Gastroesophageal sphincter (tissue), 4 donors: ENCODE measurements at regions not wholly inside any gene's neighbourhood (a gene's known extent, or its start where the extent isn't known, plus 50 kb on each side); places are given as distances from the start of the nearest gene placed in this dataset.

Experiments used
- ATAC-seq: fragments of 150-250 bp; one replicate; pipeline ENCODE4 v1.9.1; 2016; ENCODE audit warnings: mild to moderate bottlenecking, moderate library complexity
- H3K27ac ChIP-seq, 4 donors: fragments of 200-600 bp; sonication (generic) in 3 of 4; 1 replicate in 3 of 4; 2 replicates in 1 of 4; pipeline ENCODE4 v1.5.1; 2016 to 2019
- H3K27me3 ChIP-seq: fragments of 200-600 bp; sonication (generic); one replicate; pipeline ENCODE4 v1.5.1; 2019
- H3K36me3 ChIP-seq, 2 donors: fragments of 200-600 bp; sonication (generic); one replicate each; pipeline ENCODE4 v1.5.1; 2019; ENCODE audit warnings: control low read depth in 1 of 2
- H3K4me1 ChIP-seq, 3 donors: fragments of 200-600 bp; sonication (generic); 1 replicate in 2 of 3; 2 replicates in 1 of 3; pipeline ENCODE4 v1.5.1; 2016 to 2019; ENCODE audit warnings: control low read depth in 2 of 3
- H3K4me3 ChIP-seq, 2 donors: fragments of 200-600 bp; sonication (generic); one replicate each; pipeline ENCODE4 v1.5.1; 2019; ENCODE audit warnings: mild to moderate bottlenecking in 1 of 2, moderate library complexity in 1 of 2
- H3K9me3 ChIP-seq, 3 donors: fragments of 200-600 bp; sonication (generic); one replicate each; pipeline ENCODE4 v1.5.1; 2017 to 2019; ENCODE audit warnings: control low read depth in 2 of 3
- CTCF ChIP-seq, 4 experiments: fragments of 200-600 bp in 2 of 4; fragments of 450-650 bp in 2 of 4; sonication (generic) in 1 of 4; IDR thresholded peaks; one replicate each; pipeline ENCODE4 v1.5.1; 2017 to 2019; ENCODE audit warnings: antibody characterized with exemption in 4 of 4, mild to moderate bottlenecking in 2 of 4, moderate library complexity in 2 of 4
- EP300 ChIP-seq: sonication (generic); formaldehyde crosslinking; IDR thresholded peaks from one replicate; pipeline ENCODE4 v1.6.1; 2017; ENCODE audit warnings: antibody characterized with exemption, mild to moderate bottlenecking
- POLR2A ChIP-seq, 2 donors: fragments of 450-650 bp; IDR thresholded peaks; one replicate each; pipeline ENCODE4 v1.6.1; 2017; ENCODE audit warnings: antibody characterized with exemption in 2 of 2, mild to moderate bottlenecking in 2 of 2, moderate library complexity in 1 of 2
- POLR2AphosphoS5 ChIP-seq: sonication (generic); formaldehyde crosslinking; IDR thresholded peaks from one replicate; pipeline ENCODE4 v1.6.1; 2017; ENCODE audit warnings: antibody characterized with exemption
- WGBS, 2 donors: methylation state at CpG; one replicate each; pipeline ENCODE4 v1.1.5; 2018; ENCODE audit warnings: low coverage in 1 of 2; 5-methylcytosine and 5-hydroxymethylcytosine counted together

- Histone ChIP-seq H3K27me3 (no peaks in the 10 kb centered on the region), H3K27ac (no peak overlapping the region), H3K4me1 (no peaks in the 10 kb centered on the region), H3K36me3 (no peaks in the 10 kb centered on the region), H3K9me3 (no peaks in the 10 kb centered on the region), H3K4me3 (no peak overlapping the region)
- no peak for TF ChIP-seq CTCF (IDR thresholded peaks at IDR 0.05)
- TF ChIP-seq POLR2A (IDR thresholded peaks at IDR 0.05), result no peak
- TF ChIP-seq EP300, result no peak
- TF ChIP-seq POLR2AphosphoS5, result no peak
- ATAC-seq, result no peak
- WGBS, 2 donors, result 88 to 89% methylated on average over 5 of the region's 5 CpGs
Observed at GRCh38 chrX:8018934-8019333, 91.7 kb upstream of the PNPLA4 start.

GRCh38 chrX:8010105-8010504 is 82.9 kb upstream of the PNPLA4 start:
- H3K9me3 ChIP-seq, result no peaks in the 10 kb centered on the region
- H3K27me3 ChIP-seq, result no peaks in the 10 kb centered on the region
- ATAC-seq, result no peak
- TF ChIP-seq POLR2AphosphoS5 (no peak), POLR2A (IDR thresholded peaks at IDR 0.05) (no peak), CTCF (IDR thresholded peaks at IDR 0.05) (no peak), EP300 (no peak)
- H3K4me3 ChIP-seq, result no peak overlapping the region
- H3K4me1 ChIP-seq, result no peaks in the 10 kb centered on the region
- H3K27ac ChIP-seq, result no peak overlapping the region
- WGBS, 2 donors, result 76 to 93% methylated on average over 3 of the region's 4 CpGs
- no peaks in the 10 kb centered on the region for H3K36me3 ChIP-seq

DNA sequence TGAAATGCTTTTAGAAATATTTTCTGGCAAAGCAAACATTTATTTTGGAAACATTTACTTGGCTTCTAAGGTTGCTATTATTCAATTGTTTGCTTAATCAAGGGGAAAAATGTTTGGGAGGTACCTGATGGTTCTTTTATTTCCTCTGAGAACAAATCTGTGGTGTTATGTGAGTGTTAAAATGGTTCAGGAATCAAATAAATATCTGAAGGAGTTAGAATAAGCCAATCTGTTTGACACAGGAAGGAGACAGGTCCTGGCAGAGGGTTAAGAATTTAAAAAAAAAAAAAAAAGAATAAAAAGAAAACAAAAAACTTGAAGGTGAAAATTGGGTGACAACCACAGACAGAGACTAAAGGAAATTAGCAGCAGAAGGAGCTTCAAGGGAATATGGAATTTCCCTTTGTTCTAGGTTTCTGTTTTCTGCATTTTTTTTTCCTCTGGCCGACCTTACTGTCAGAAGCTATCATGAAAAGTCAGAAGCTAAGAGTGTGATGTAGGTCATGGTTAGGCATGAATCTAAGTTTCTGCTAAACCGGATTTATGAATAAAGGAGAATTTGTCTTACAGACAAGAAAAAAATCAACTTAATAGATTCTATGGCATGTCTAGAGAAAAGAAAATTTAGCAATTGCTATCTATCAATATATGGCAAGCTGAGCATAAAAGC is 78.6 kb upstream of the PNPLA4 start:
- Histone ChIP-seq H3K9me3 (no peaks in the 10 kb centered on the region), H3K27ac (no peak overlapping the region), H3K36me3 (no peaks in the 10 kb centered on the region), H3K4me3 (no peak overlapping the region), H3K4me1 (no peaks in the 10 kb centered on the region), H3K27me3 (no peaks in the 10 kb centered on the region)
- no peak for ATAC-seq
- no peak for TF ChIP-seq POLR2A (IDR thresholded peaks at IDR 0.05)
- TF ChIP-seq POLR2AphosphoS5, result no peak
- no peak for TF ChIP-seq CTCF (IDR thresholded peaks at IDR 0.05)
- no peak for TF ChIP-seq EP300
- 44 to 86% methylated on average over 2 of the region's 2 CpGs for WGBS, 2 donors

- H3K27me3 ChIP-seq, result no peaks in the 10 kb centered on the region
- no peak for ATAC-seq
- WGBS, 2 donors, result no CpG with 5 or more reads among the region's 29 CpGs
- no peak overlapping the region for H3K4me3 ChIP-seq
- H3K4me1 ChIP-seq, result no peaks in the 10 kb centered on the region
- no peaks in the 10 kb centered on the region for H3K9me3 ChIP-seq
- TF ChIP-seq POLR2A (IDR thresholded peaks at IDR 0.05) (no peak), POLR2AphosphoS5 (no peak), EP300 (no peak), CTCF (IDR thresholded peaks at IDR 0.05) (no peak)
- no peak overlapping the region for H3K27ac ChIP-seq
- H3K36me3 ChIP-seq, result no peaks in the 10 kb centered on the region
Observed at GRCh38 chrX:8003147-8003883, 76.1 kb upstream of the PNPLA4 start.

GRCh38 chrX:7996851-7997250 is 69.6 kb upstream of the PNPLA4 start:
- ATAC-seq, result no peak
- no peak for TF ChIP-seq CTCF (IDR thresholded peaks at IDR 0.05)
- no peak for TF ChIP-seq EP300
- no peak for TF ChIP-seq POLR2A (IDR thresholded peaks at IDR 0.05)
- TF ChIP-seq POLR2AphosphoS5, result no peak
- Histone ChIP-seq H3K9me3 (no peaks in the 10 kb centered on the region), H3K4me3 (no peak overlapping the region), H3K36me3 (no peaks in the 10 kb centered on the region), H3K4me1 (no peaks in the 10 kb centered on the region), H3K27ac (no peak overlapping the region), H3K27me3 (no peaks in the 10 kb centered on the region)
